GM12874 (cell line): ENCODE measurements at regions not wholly inside any gene's neighbourhood (a gene's known extent, or its start where the extent isn't known, plus 50 kb on each side); places are given as distances from the start of the nearest gene placed in this dataset.

Experiments
- CTCF ChIP-seq: IDR thresholded peaks from 2 replicates; pipeline ENCODE4 v1.5.1; 2011; ENCODE audit warnings: low read depth, mild to moderate bottlenecking, control low read depth, low read length, moderate library complexity; ENCODE audit not compliant: insufficient read depth

GRCh38 chr11:105328061-105328460 is 188.5 kb upstream of the CARD18 start:
- no peak for TF ChIP-seq CTCF

GRCh38 chr11:105324156-105324555 is 184.6 kb upstream of the CARD18 start:
- TF ChIP-seq CTCF = no peak

- TF ChIP-seq CTCF = no peak
Observed at GRCh38 chr11:105321696-105322095, 182.1 kb upstream of the CARD18 start.

- TF ChIP-seq CTCF = no peak
Observed at GRCh38 chr11:105315287-105315686, 175.7 kb upstream of the CARD18 start.

- TF ChIP-seq CTCF = no peak
Observed at GRCh38 chr11:105312266-105312665, 172.7 kb upstream of the CARD18 start.

GRCh38 chr11:105298630-105299029 is 159.1 kb upstream of the CARD18 start:
- no peak for TF ChIP-seq CTCF

- TF ChIP-seq CTCF = no peak
Observed at GRCh38 chr11:105298174-105298573, 158.6 kb upstream of the CARD18 start.

GRCh38 chr11:105297463-105297862 is 157.9 kb upstream of the CARD18 start:
- TF ChIP-seq CTCF = no peak
